H9 (cell line): ENCODE measurements at regions not wholly inside any gene's neighbourhood (a gene's known extent, or its start where the extent isn't known, plus 50 kb on each side); places are given as distances from the start of the nearest gene placed in this dataset.

Experiments used
- DNase-seq: peaks from one replicate; pipeline ENCODE4 v3.0.0-alpha.2; 2017
- H2AFZ ChIP-seq: one replicate; pipeline ENCODE4 v1.6.1; 2013; ENCODE audit warnings: mild to moderate bottlenecking, low read length, control low read depth, moderate library complexity
- H2AK5ac ChIP-seq: 2 replicates; pipeline ENCODE4 v1.6.1; 2013; ENCODE audit warnings: low read length, control low read depth, mixed read lengths; ENCODE audit not compliant: insufficient read length
- H2BK120ac ChIP-seq: one replicate; pipeline ENCODE4 v1.6.1; 2013; ENCODE audit warnings: low read depth, mild to moderate bottlenecking, low read length, control low read depth, inconsistent platforms; ENCODE audit not compliant: poor library complexity, severe bottlenecking
- H2BK12ac ChIP-seq: 2 replicates; pipeline ENCODE4 v1.6.1; 2013; ENCODE audit warnings: low read length, control low read depth, mixed read lengths, low read depth; ENCODE audit not compliant: insufficient read length
- H2BK15ac ChIP-seq: 2 replicates; pipeline ENCODE4 v1.6.1; 2013; ENCODE audit warnings: low read depth, low read length, control low read depth
- H2BK20ac ChIP-seq: one replicate; pipeline ENCODE4 v1.6.1; 2013; ENCODE audit warnings: low read depth, mild to moderate bottlenecking, low read length, control low read depth, inconsistent platforms; ENCODE audit not compliant: poor library complexity, severe bottlenecking
- H2BK5ac ChIP-seq: 2 replicates; pipeline ENCODE4 v1.6.1; 2013; ENCODE audit warnings: low read length, control low read depth, mixed read lengths; ENCODE audit not compliant: insufficient read length
- H3K14ac ChIP-seq: 2 replicates; pipeline ENCODE4 v1.6.1; 2013; ENCODE audit warnings: low read length, control low read depth; ENCODE audit not compliant: insufficient read depth
- H3K18ac ChIP-seq: 2 replicates; pipeline ENCODE4 v1.6.1; 2013; ENCODE audit warnings: low read depth, mild to moderate bottlenecking, mixed read lengths, low read length, control low read depth; ENCODE audit not compliant: insufficient read length
- H3K23ac ChIP-seq: 2 replicates; pipeline ENCODE4 v1.6.1; 2013; ENCODE audit warnings: low read length, control low read depth, mixed read lengths, low read depth; ENCODE audit not compliant: insufficient read length
- H3K23me2 ChIP-seq: 2 replicates; pipeline ENCODE4 v1.6.1; 2013; ENCODE audit warnings: low read depth, mild to moderate bottlenecking, mixed read lengths, low read length, control low read depth; ENCODE audit not compliant: insufficient read length, poor library complexity, severe bottlenecking
- H3K27ac ChIP-seq: 2 replicates; pipeline ENCODE4 v1.5.1; 2013; ENCODE audit warnings: low read length, control low read depth, mixed read lengths, low read depth; ENCODE audit not compliant: insufficient read length
- H3K27me3 ChIP-seq: 2 replicates; pipeline ENCODE4 v1.6.1; 2013; ENCODE audit warnings: low read length, control low read depth, inconsistent platforms; ENCODE audit not compliant: insufficient read depth
- H3K4ac ChIP-seq: 2 replicates; pipeline ENCODE4 v1.6.1; 2013; ENCODE audit warnings: low read depth, mild to moderate bottlenecking, control low read depth, inconsistent platforms, low read length, moderate library complexity
- H3K4me1 ChIP-seq: 2 replicates; pipeline ENCODE4 v1.6.1; 2013; ENCODE audit warnings: low read length, control low read depth, inconsistent platforms; ENCODE audit not compliant: insufficient read depth
- H3K4me2 ChIP-seq: 2 replicates; pipeline ENCODE4 v1.6.1; 2013; ENCODE audit warnings: low read length, control low read depth, mixed read lengths; ENCODE audit not compliant: insufficient read length, insufficient read depth
- H3K56ac ChIP-seq: 2 replicates; pipeline ENCODE4 v1.6.1; 2013; ENCODE audit warnings: low read depth, mild to moderate bottlenecking, mixed read lengths, low read length, control low read depth; ENCODE audit not compliant: insufficient read length
- H3K79me1 ChIP-seq: 2 replicates; pipeline ENCODE4 v1.6.1; 2013; ENCODE audit warnings: low read depth, mild to moderate bottlenecking, moderate library complexity, low read length, control low read depth, inconsistent platforms; ENCODE audit not compliant: insufficient read depth, poor library complexity, severe bottlenecking
- H3K79me2 ChIP-seq: 2 replicates; pipeline ENCODE4 v1.6.1; 2013; ENCODE audit warnings: low read length, control low read depth, inconsistent platforms; ENCODE audit not compliant: insufficient read depth
- H3K9ac ChIP-seq: 2 replicates; pipeline ENCODE4 v1.6.1; 2013; ENCODE audit warnings: low read length, control low read depth, mixed read lengths; ENCODE audit not compliant: insufficient read length; ENCODE audit errors: extremely low read depth
- H3K9me3 ChIP-seq: one replicate; pipeline ENCODE4 v1.6.1; 2013; ENCODE audit warnings: low read depth, low read length, inconsistent platforms; ENCODE audit not compliant: control insufficient read depth
- H3T11ph ChIP-seq: one replicate; pipeline ENCODE4 v1.6.1; 2013; ENCODE audit warnings: mild to moderate bottlenecking, low read length, control low read depth, inconsistent platforms
- H4K20me1 ChIP-seq: one replicate; pipeline ENCODE4 v1.6.1; 2013; ENCODE audit not compliant: control insufficient read depth, insufficient read length, insufficient read depth
- H4K5ac ChIP-seq: 2 replicates; pipeline ENCODE4 v1.6.1; 2013; ENCODE audit warnings: low read depth, mild to moderate bottlenecking, mixed read lengths, low read length, control low read depth; ENCODE audit not compliant: insufficient read length
- H4K8ac ChIP-seq: replicated peaks from 2 replicates; pipeline ENCODE4 v1.6.1; 2013; ENCODE audit warnings: low read length, control low read depth, mixed read lengths, low read depth; ENCODE audit not compliant: insufficient read length
- H4K91ac ChIP-seq: 2 replicates; pipeline ENCODE4 v1.6.1; 2013; ENCODE audit warnings: low read depth, mild to moderate bottlenecking, moderate library complexity, mixed read lengths, low read length, control low read depth; ENCODE audit not compliant: insufficient read length
- H3K27ac Mint-ChIP-seq, 3 experiments: 2 replicates in 2 of 3; 3 replicates in 1 of 3; pipeline ENCODE4 v1.8.0; 2020 to 2021; ENCODE audit warnings: mixed read lengths in 3 of 3, mild to moderate bottlenecking in 1 of 3, moderate library complexity in 1 of 3
- H3K27me3 Mint-ChIP-seq: 2 replicates; pipeline ENCODE4 v1.8.0; 2021; ENCODE audit warnings: low read depth, mild to moderate bottlenecking, moderate library complexity, mixed read lengths
- H3K36me3 Mint-ChIP-seq, 3 experiments: 2 replicates in 2 of 3; 3 replicates in 1 of 3; pipeline ENCODE4 v1.8.0; 2020 to 2021; ENCODE audit warnings: low read depth in 3 of 3, mixed read lengths in 3 of 3; ENCODE audit not compliant: insufficient read depth in 1 of 3
- H3K4me1 Mint-ChIP-seq, 2 experiments: 2 replicates each; pipeline ENCODE4 v1.8.0; 2020; ENCODE audit warnings: mixed read lengths in 2 of 2
- H3K4me3 Mint-ChIP-seq, 2 experiments: 2 replicates in 1 of 2; 3 replicates in 1 of 2; pipeline ENCODE4 v1.8.0; 2020 to 2021; ENCODE audit warnings: mild to moderate bottlenecking in 2 of 2, mixed read lengths in 2 of 2, moderate library complexity in 1 of 2
- H3K9me3 Mint-ChIP-seq, 2 experiments: 2 replicates in 1 of 2; 3 replicates in 1 of 2; pipeline ENCODE4 v1.8.0; 2020; ENCODE audit warnings: mild to moderate bottlenecking in 2 of 2, mixed read lengths in 2 of 2, moderate library complexity in 1 of 2
- CTCF ChIP-seq: fragments of 200-600 bp; sonication (generic); conservative IDR thresholded peaks from 3 replicates; pipeline ENCODE4 v1.8.0; 2021; ENCODE audit warnings: antibody characterized with exemption, mild to moderate bottlenecking
- WGBS: extraction: QIAGEN DNeasy Blood & Tissue Kit; methylation state at CpG from one replicate; pipeline ENCODE4 v1.1.7; 2013; ENCODE audit warnings: missing lambda C conversion rate, low lambda C conversion rate, mixed read lengths; ENCODE audit not compliant: insufficient read length; ENCODE audit errors: extremely low coverage; 5-methylcytosine and 5-hydroxymethylcytosine counted together

- TF ChIP-seq CTCF: no peak
- no peak for DNase-seq
- no peak overlapping the region for H4K5ac ChIP-seq
Observed at GRCh38 chrX:33989936-33990335, 142.2 kb downstream of the FAM47A start.

More at GRCh38 chrX:33989936-33990335, 142.2 kb downstream of the FAM47A start:
- no peak overlapping the region for H3K4me2 ChIP-seq
- H3K4me3 Mint-ChIP-seq: no peak overlapping the region
- no peaks in the 10 kb centered on the region for H3K79me2 ChIP-seq
- H4K91ac ChIP-seq: no peak overlapping the region
- no peaks in the 10 kb centered on the region for H3K79me1 ChIP-seq
- H4K8ac ChIP-seq: no peak overlapping the region
- no peak overlapping the region for H3K18ac ChIP-seq
- no peak overlapping the region for H2BK5ac ChIP-seq
- no peak overlapping the region for H2BK120ac ChIP-seq
- H4K20me1 ChIP-seq: no peaks in the 10 kb centered on the region
- H3K36me3 Mint-ChIP-seq: no peaks in the 10 kb centered on the region; a peak in 1 of 7 replicates
- H2BK12ac ChIP-seq: no peak overlapping the region
- no CpG with 5 or more reads among the region's 4 CpGs for WGBS
- H3K23ac ChIP-seq: no peak overlapping the region
- no peak overlapping the region for H2BK15ac ChIP-seq
- no peak overlapping the region for H3K27ac ChIP-seq
- no peaks in the 10 kb centered on the region for H3K27me3 Mint-ChIP-seq
- no peaks in the 10 kb centered on the region for H3K27me3 ChIP-seq
- H3K4me1 ChIP-seq: no peaks in the 10 kb centered on the region
- no peak overlapping the region for H3K14ac ChIP-seq
- H3K9ac ChIP-seq: no peak overlapping the region
- no peaks in the 10 kb centered on the region for H3K9me3 ChIP-seq
- peaks cover 3 to 59% of the 10 kb centered on the region in 2 experiments; a peak in 4 of 5 replicates for H3K9me3 Mint-ChIP-seq
- H2AFZ ChIP-seq: no peak overlapping the region
- H3K23me2 ChIP-seq: no peaks in the 10 kb centered on the region
- H3K4me1 Mint-ChIP-seq: no peaks in the 10 kb centered on the region
- H3K4ac ChIP-seq: no peak overlapping the region
- H3K56ac ChIP-seq: no peak overlapping the region
- no peak overlapping the region for H3T11ph ChIP-seq
- H2BK20ac ChIP-seq: no peak overlapping the region
- no peak overlapping the region for H3K27ac Mint-ChIP-seq
- H2AK5ac ChIP-seq: no peak overlapping the region
